GM18873 (cell line): ENCODE measurements at regions not wholly inside any gene's neighbourhood (a gene's known extent, or its start where the extent isn't known, plus 50 kb on each side); places are given as distances from the start of the nearest gene placed in this dataset.
"Not testable (repeated sequence)": the region's sequence is repeated elsewhere in the genome, so short reads cannot be mapped to it uniquely, and the experiment has no call there.

Experiments used
- ATAC-seq: cut with Tn5 transposase; IDR thresholded peaks from one replicate; pipeline ENCODE4 v1.9.1; 2021; ENCODE audit warnings: mild to moderate bottlenecking, moderate library complexity, moderate number of reproducible peaks; ENCODE audit not compliant: unreplicated experiment, low FRiP score

DNA sequence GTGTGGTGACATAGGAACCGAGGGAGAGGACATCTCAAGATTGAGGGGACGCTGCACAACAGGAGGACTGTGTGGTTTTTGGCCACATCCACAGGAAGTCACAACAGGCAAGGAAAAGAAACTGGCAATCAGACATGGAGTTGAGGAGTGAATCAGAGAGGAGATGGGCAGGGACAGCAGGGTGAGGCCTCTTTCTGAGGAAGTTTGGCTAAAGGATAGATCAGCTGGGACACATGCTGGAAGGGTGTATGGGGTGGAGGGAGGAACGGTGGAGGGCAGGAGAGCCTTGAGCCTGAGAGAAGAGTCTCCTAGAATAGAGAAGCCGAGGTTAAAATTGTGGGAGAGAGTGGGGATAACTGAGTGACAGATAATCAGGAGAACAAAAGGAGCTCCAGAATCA lies 75.1 kb upstream of the CIDEA start:
- ATAC-seq: not testable (repeated sequence)

GRCh38 chr18:12179697-12180577 lies 74.2 kb upstream of the CIDEA start:
- peak; percentile 53 for ATAC-seq

- ATAC-seq: not testable (repeated sequence)
Measured at GRCh38 chr18:12198797-12199196, 55.4 kb upstream of the CIDEA start.

DNA sequence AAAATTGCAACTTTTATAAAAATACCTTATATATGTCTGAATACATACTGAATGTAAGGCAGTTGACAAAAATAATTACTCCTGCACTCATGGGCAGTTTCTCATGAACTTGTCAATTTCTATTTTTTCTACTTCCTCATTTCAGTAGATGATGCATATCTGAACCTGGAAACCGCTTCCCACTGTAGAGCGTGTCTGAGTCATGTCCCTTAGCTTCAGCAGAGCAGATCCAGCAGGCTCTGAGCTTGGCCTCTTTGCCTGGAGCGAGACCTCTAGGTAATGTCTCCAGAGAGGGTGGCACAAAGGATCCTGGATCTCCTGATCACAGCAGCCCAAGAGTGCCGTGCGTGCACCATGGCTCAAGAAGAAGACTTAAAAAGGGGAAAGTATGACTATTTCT lies 54.0 kb upstream of the CIDEA start:
- peak; percentile 98 for ATAC-seq
